ENCODE measurements at regions not wholly inside any gene's neighbourhood (a gene's known extent, or its start where the extent isn't known, plus 50 kb on each side); places are given as distances from the start of the nearest gene placed in this dataset.

DNA sequence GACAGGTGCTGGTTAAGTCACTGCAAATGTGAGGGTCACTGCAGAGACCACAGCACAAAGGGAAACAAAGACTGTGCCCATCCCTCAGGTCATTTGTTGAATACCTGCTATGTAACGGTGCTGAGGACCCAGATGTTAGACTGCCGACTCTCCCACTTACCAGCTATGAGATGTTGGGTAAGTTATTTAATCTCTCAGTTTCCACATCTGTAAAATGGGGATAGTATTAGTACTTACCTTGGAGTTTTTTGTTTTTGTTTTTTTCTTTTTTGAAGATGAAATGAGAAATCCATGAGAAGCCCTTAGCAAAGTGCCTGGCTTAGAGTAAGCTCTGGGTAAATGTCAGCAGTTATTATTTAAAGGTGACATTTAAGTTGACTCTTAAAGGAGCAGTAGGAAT is 50.5 kb upstream of the PMFBP1 start:
- DNase-seq, result no peak
